GM18502 (cell line): ENCODE measurements at regions not wholly inside any gene's neighbourhood (a gene's known extent, or its start where the extent isn't known, plus 50 kb on each side); places are given as distances from the start of the nearest gene placed in this dataset.
A peak's percentile ranks its signal among the peaks of the same experiment; 100 is the strongest.
"Not testable (repeated sequence)": the region's sequence is repeated elsewhere in the genome, so short reads cannot be mapped to it uniquely, and the experiment has no call there.

ENCODE experiments used
- ATAC-seq: cut with Tn5 transposase; IDR thresholded peaks from one replicate; pipeline ENCODE4 v1.9.1; 2021; ENCODE audit warnings: mild to moderate bottlenecking; ENCODE audit not compliant: unreplicated experiment, poor library complexity

GRCh38 chr21:32929633-32930038 is 96.1 kb upstream of the OLIG2 start:
- ATAC-seq = peak; percentile 52

- ATAC-seq = no peak
These were observed 95.1 kb upstream of the OLIG2 start for GRCh38 chr21:32930673-32931072.

- ATAC-seq = not testable (repeated sequence)
These were observed 91.7 kb upstream of the OLIG2 start for GRCh38 chr21:32934068-32934467.

GRCh38 chr21:32934829-32935228 is 90.9 kb upstream of the OLIG2 start:
- ATAC-seq = no peak

- ATAC-seq = no peak
These were observed 85.4 kb upstream of the OLIG2 start for GRCh38 chr21:32940079-32941014.

GRCh38 chr21:32941263-32941662 is 84.5 kb upstream of the OLIG2 start:
- no peak for ATAC-seq

- no peak for ATAC-seq
These were observed 79.1 kb upstream of the OLIG2 start for GRCh38 chr21:32946654-32947053.

- no peak for ATAC-seq
These were observed 78.0 kb upstream of the OLIG2 start for GRCh38 chr21:32947736-32948135.

- no peak for ATAC-seq
These were observed 76.0 kb upstream of the OLIG2 start for GRCh38 chr21:32949701-32950100.

- ATAC-seq = no peak
These were observed 74.7 kb upstream of the OLIG2 start for GRCh38 chr21:32951041-32951440.

- ATAC-seq = no peak
These were observed 71.4 kb upstream of the OLIG2 start for GRCh38 chr21:32954353-32954752.

GRCh38 chr21:32955311-32956060 is 70.2 kb upstream of the OLIG2 start:
- no peak for ATAC-seq

GRCh38 chr21:32956061-32956656 is 69.6 kb upstream of the OLIG2 start:
- ATAC-seq = no peak

GRCh38 chr21:32957545-32957944 is 68.2 kb upstream of the OLIG2 start:
- ATAC-seq = no peak

- ATAC-seq = no peak
These were observed 67.3 kb upstream of the OLIG2 start for GRCh38 chr21:32958288-32959002.

GRCh38 chr21:32962268-32962667 is 63.5 kb upstream of the OLIG2 start:
- no peak for ATAC-seq

GRCh38 chr21:32965129-32965680 is 60.5 kb upstream of the OLIG2 start:
- no peak for ATAC-seq

- no peak for ATAC-seq
These were observed 59.6 kb upstream of the OLIG2 start for GRCh38 chr21:32966120-32966519.

- ATAC-seq = not testable (repeated sequence)
These were observed 57.6 kb upstream of the OLIG2 start for GRCh38 chr21:32968103-32968502.

- ATAC-seq = no peak
These were observed 51.1 kb upstream of the OLIG2 start for GRCh38 chr21:32974653-32975052.
